Right atrium auricular region (tissue), 2 donors: ENCODE measurements at regions not wholly inside any gene's neighbourhood (a gene's known extent, or its start where the extent isn't known, plus 50 kb on each side); places are given as distances from the start of the nearest gene placed in this dataset.

Experiments used
- DNase-seq: peaks from one replicate; pipeline ENCODE4 v3.0.0-alpha.2; 2019; ENCODE audit warnings: low spot score
- H3K27ac ChIP-seq, 2 donors: fragments of 200-600 bp; sonication (generic); 1 replicate in 1 of 2; 2 replicates in 1 of 2; pipeline ENCODE4 v1.5.1; 2016 to 2019
- H3K27me3 ChIP-seq, 2 donors: fragments of 200-600 bp; sonication (generic); one replicate each; pipeline versions ENCODE4 v1.5.1 to v1.6.0; 2017 to 2019
- H3K36me3 ChIP-seq: fragments of 200-600 bp; sonication (generic); one replicate; pipeline ENCODE4 v1.5.1; 2016
- H3K4me1 ChIP-seq, 2 donors: fragments of 200-600 bp; sonication (generic); one replicate each; pipeline versions ENCODE4 v1.5.1 to v1.6.0; 2017 to 2019
- H3K4me3 ChIP-seq, 2 donors: fragments of 200-600 bp; sonication (generic); 1 replicate in 1 of 2; 2 replicates in 1 of 2; pipeline ENCODE4 v1.5.1; 2017 to 2019; ENCODE audit warnings: mild to moderate bottlenecking in 1 of 2, moderate library complexity in 1 of 2
- H3K9me3 ChIP-seq, 2 donors: fragments of 200-600 bp; sonication (generic); one replicate each; pipeline ENCODE4 v1.5.1; 2019
- TF ChIP-seq, protein P1 (sequence below), 2 donors: fragments of 200-600 bp; sonication (generic); IDR thresholded peaks; one replicate each; pipeline ENCODE4 v1.5.1; 2019; ENCODE audit warnings: antibody characterized with exemption in 2 of 2

DNA sequence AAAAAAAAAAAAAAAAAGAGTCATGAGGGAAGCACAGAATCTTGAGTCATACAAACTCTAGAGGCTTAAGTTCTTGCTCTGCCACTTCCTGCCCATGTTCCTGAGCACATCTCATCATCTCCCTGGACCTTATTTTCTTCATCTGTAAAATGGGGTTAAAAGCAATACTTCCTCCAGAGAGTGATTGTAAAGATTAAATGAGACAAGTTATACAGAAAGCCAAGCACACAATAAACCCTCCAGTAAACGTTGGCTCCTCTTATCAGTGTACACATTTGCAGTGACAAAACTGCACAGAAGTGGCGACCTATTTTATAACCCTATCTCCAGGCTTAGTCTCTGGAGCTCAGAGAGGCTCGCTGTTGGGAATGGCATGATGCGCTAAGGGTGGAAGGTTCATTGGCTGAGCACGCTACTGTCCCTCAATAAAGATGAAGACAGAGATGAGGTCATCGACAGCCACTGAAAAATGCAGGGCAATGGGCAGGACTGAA, 82.1 kb downstream of the RRAGC start:
- Histone ChIP-seq H3K27ac (no peak overlapping the region), H3K27me3 (no peaks in the 10 kb centered on the region), H3K4me1 (no peaks in the 10 kb centered on the region), H3K36me3 (no peaks in the 10 kb centered on the region), H3K9me3 (no peaks in the 10 kb centered on the region), H3K4me3 (no peak overlapping the region)
- TF ChIP-seq, protein P1, sequence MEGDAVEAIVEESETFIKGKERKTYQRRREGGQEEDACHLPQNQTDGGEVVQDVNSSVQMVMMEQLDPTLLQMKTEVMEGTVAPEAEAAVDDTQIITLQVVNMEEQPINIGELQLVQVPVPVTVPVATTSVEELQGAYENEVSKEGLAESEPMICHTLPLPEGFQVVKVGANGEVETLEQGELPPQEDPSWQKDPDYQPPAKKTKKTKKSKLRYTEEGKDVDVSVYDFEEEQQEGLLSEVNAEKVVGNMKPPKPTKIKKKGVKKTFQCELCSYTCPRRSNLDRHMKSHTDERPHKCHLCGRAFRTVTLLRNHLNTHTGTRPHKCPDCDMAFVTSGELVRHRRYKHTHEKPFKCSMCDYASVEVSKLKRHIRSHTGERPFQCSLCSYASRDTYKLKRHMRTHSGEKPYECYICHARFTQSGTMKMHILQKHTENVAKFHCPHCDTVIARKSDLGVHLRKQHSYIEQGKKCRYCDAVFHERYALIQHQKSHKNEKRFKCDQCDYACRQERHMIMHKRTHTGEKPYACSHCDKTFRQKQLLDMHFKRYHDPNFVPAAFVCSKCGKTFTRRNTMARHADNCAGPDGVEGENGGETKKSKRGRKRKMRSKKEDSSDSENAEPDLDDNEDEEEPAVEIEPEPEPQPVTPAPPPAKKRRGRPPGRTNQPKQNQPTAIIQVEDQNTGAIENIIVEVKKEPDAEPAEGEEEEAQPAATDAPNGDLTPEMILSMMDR (IDR thresholded peaks at IDR 0.05), result no peak
- peak; percentile 32 for DNase-seq

DNA sequence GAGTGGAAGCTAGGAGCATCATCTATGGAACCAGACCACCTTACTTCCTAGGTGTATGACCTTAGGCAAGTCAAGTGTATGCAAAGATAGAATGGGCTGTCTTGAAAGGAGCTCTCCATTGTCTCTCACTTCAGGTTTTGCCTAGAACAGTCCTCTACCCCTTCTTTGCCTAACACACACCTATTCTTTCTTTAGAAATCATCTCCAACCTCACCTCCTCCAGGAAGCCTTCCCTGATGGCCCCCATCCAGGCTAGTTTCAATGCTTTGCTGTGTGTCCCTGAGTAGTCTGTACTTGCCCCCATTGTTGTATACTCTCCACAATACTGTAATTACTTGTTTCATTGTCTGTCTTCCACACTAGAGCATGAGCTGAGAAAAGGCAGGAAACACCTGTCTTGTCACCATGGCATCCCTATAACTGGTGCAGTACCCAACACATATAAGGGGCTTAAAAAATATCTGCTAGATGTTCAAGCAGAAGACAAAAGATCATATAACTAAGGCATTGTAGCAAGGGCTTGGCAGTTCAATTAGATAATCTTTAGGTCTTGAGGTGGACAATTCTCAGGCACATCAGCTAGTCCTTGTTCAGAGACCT, 83.0 kb downstream of the RRAGC start:
- TF ChIP-seq, protein P1 (IDR thresholded peaks at IDR 0.05), result no peak
- H3K4me1 ChIP-seq, result no peaks in the 10 kb centered on the region
- no peaks in the 10 kb centered on the region for H3K27me3 ChIP-seq
- DNase-seq, result peak; percentile 4
- H3K27ac ChIP-seq, result no peak overlapping the region
- no peaks in the 10 kb centered on the region for H3K36me3 ChIP-seq
- no peak overlapping the region for H3K4me3 ChIP-seq
- H3K9me3 ChIP-seq, result no peaks in the 10 kb centered on the region

DNA sequence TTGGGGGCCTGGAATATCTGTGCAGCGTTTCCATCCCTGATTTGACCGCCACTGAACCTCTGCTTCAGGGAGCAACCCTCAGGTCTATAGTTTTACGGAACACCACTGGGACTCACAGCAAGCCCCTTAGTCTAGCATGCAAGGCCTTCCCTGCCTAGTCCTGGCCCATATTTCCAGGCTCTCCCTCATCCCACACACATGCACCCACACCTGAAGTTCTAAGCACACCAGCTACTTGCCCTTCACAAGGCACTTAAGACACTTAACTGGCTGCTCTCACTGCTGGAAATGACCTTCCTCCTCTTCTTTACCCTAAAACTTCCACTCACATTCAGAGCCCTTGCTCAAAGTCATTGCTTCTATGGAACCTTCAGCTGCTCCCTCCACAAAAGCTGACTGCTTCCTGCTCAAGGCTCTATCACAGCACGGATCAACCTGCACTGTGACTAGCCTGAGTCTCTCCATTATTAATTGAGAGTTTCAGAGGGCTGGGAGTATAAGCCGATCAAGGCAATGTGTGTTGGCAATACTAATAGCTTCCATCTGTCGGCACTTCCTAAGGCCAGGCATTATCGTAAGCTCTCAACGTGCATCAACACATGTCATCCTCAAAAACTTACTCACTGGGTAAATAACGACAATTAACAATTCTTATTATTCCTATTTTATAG, 84.3 kb downstream of the RRAGC start:
- H3K4me3 ChIP-seq, result no peak overlapping the region
- DNase-seq, result no peak
- H3K27me3 ChIP-seq, result no peaks in the 10 kb centered on the region
- no peak overlapping the region for H3K27ac ChIP-seq
- H3K36me3 ChIP-seq, result no peaks in the 10 kb centered on the region
- TF ChIP-seq, protein P1 (IDR thresholded peaks at IDR 0.05), result no peak
- no peaks in the 10 kb centered on the region for H3K9me3 ChIP-seq
- no peaks in the 10 kb centered on the region for H3K4me1 ChIP-seq

DNA sequence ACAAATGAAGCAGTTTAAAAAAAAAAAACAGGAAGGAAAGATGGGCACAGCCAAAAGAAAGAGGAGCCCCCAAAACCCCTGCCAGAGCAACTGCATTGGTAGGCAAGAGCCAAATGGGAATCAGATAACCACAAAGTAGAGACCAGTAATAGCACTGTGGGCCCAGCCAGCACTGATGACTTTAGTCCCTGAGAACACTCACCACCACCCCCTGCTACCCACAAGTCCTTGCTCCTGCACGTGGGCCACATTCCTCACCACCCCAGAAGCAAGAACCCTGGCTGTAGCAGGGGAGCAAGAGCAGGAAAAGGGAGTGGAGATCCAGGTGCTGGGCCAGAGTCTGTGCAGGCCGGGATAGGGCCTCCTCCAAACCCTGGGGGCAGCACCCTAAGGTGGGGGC, 86.1 kb downstream of the RRAGC start:
- no peaks in the 10 kb centered on the region for H3K27me3 ChIP-seq
- TF ChIP-seq, protein P1 (IDR thresholded peaks at IDR 0.05), result no peak
- no peaks in the 10 kb centered on the region for H3K9me3 ChIP-seq

DNA sequence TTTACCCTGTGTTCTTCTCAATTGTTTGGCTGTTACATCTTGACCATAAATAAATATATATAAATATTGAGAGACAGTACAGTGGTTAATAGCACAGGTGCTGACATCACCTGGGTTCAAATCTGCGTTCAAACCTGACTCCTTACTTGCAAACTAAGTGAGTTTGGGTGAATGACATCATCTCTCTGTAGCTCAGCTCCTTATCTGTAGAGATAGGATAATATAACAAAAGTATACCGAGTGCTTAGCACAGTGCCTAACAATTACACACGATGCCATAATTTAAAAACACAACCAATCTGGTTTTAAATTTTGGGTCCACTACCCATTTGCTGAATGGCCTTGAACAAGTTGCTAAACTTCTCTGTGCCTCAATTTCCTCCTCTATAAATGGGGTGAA, 86.6 kb downstream of the RRAGC start:
- H3K4me3 ChIP-seq, result no peak overlapping the region
- DNase-seq, result no peak
- TF ChIP-seq, protein P1 (IDR thresholded peaks at IDR 0.05), result no peak
- H3K27me3 ChIP-seq, result no peaks in the 10 kb centered on the region
- H3K9me3 ChIP-seq, result no peaks in the 10 kb centered on the region
- no peaks in the 10 kb centered on the region for H3K4me1 ChIP-seq
- no peak overlapping the region for H3K27ac ChIP-seq
- no peaks in the 10 kb centered on the region for H3K36me3 ChIP-seq

More for the DNA sequence above, 86.1 kb downstream of the RRAGC start:
- no peak for DNase-seq
- no peaks in the 10 kb centered on the region for H3K36me3 ChIP-seq
- no peaks in the 10 kb centered on the region for H3K4me1 ChIP-seq
- no peak overlapping the region for H3K27ac ChIP-seq
- no peak overlapping the region for H3K4me3 ChIP-seq
